Neutrophil (primary cell): ENCODE measurements at regions not wholly inside any gene's neighbourhood (a gene's known extent, or its start where the extent isn't known, plus 50 kb on each side); places are given as distances from the start of the nearest gene placed in this dataset.

Experiments used
- H3K27ac ChIP-seq: fragments of 200-600 bp; sonication (generic); 2 replicates; pipeline ENCODE4 v1.5.1; 2016; ENCODE audit warnings: mild to moderate bottlenecking, moderate library complexity
- H3K27me3 ChIP-seq: fragments of 200-600 bp; sonication (generic); 2 replicates; pipeline ENCODE4 v1.6.0; 2016; ENCODE audit warnings: mild to moderate bottlenecking
- H3K36me3 ChIP-seq: fragments of 200-600 bp; sonication (generic); 2 replicates; pipeline ENCODE4 v1.5.1; 2017
- H3K4me1 ChIP-seq, 2 experiments: fragments of 200-600 bp in 1 of 2; sonication (generic) in 1 of 2; 1 replicate in 1 of 2; 2 replicates in 1 of 2; pipeline versions ENCODE4 v1.5.1 to v1.6.1; 2013 to 2016; ENCODE audit warnings: low read depth in 1 of 2, low read length in 1 of 2, mild to moderate bottlenecking in 1 of 2, moderate library complexity in 1 of 2; ENCODE audit not compliant: control insufficient read depth in 1 of 2, insufficient read depth in 1 of 2
- H3K4me3 ChIP-seq, 2 experiments: fragments of 200-600 bp in 1 of 2; sonication (generic) in 1 of 2; 1 replicate in 1 of 2; 2 replicates in 1 of 2; pipeline ENCODE4 v1.5.1; 2013 to 2016; ENCODE audit warnings: low read depth in 1 of 2, low read length in 1 of 2, mild to moderate bottlenecking in 1 of 2, moderate library complexity in 1 of 2
- H3K9me3 ChIP-seq: fragments of 200-600 bp; sonication (generic); 2 replicates; pipeline ENCODE4 v1.5.1; 2016
- CTCF ChIP-seq: fragments of 200-600 bp; sonication (generic); IDR thresholded peaks from 2 replicates; pipeline ENCODE4 v1.5.1; 2016; ENCODE audit warnings: antibody characterized with exemption

- Histone ChIP-seq H3K4me1 (no peaks in the 10 kb centered on the region), H3K27me3 (no peaks in the 10 kb centered on the region), H3K9me3 (no peaks in the 10 kb centered on the region), H3K36me3 (no peaks in the 10 kb centered on the region), H3K4me3 (no peak overlapping the region), H3K27ac (no peak overlapping the region)
- TF ChIP-seq CTCF, result no peak
Measured at GRCh38 chr18:28858248-28858647, 681.3 kb upstream of the CDH2 start.

GRCh38 chr18:28855989-28856388 is 679.1 kb upstream of the CDH2 start:
- no peak overlapping the region for H3K4me3 ChIP-seq
- no peak overlapping the region for H3K27ac ChIP-seq
- no peaks in the 10 kb centered on the region for H3K9me3 ChIP-seq
- no peak for TF ChIP-seq CTCF
- H3K4me1 ChIP-seq, result no peaks in the 10 kb centered on the region
- H3K36me3 ChIP-seq, result no peaks in the 10 kb centered on the region
- no peaks in the 10 kb centered on the region for H3K27me3 ChIP-seq

- no peak for TF ChIP-seq CTCF
- no peak overlapping the region for H3K27ac ChIP-seq
Measured at GRCh38 chr18:28855524-28855923, 678.6 kb upstream of the CDH2 start.

DNA sequence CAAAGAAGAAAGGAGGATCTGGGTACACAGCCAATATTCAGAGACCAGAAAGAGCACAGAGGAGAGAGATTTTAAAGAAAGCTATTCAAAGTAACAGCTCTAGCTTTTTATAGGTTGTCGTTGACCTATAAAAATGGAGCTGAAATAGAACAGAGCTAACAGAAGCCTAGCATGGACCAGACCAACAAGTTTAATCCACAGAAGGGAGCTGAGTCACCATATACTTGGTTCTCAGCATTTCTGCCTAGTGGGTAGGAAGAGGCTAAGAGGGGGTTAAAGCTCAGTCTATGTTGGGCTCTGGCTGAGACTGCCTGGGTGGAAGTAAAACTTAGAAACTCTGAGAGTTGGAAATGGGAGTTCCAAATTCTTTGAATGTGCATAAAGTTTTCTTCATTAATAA is 678.0 kb upstream of the CDH2 start:
- Histone ChIP-seq H3K9me3 (no peaks in the 10 kb centered on the region), H3K27ac (no peak overlapping the region), H3K27me3 (no peaks in the 10 kb centered on the region), H3K36me3 (no peaks in the 10 kb centered on the region), H3K4me1 (no peaks in the 10 kb centered on the region), H3K4me3 (no peak overlapping the region)
- TF ChIP-seq CTCF, result no peak

More at GRCh38 chr18:28855524-28855923, 678.6 kb upstream of the CDH2 start:
- Histone ChIP-seq H3K4me3 (no peak overlapping the region), H3K36me3 (no peaks in the 10 kb centered on the region), H3K27me3 (no peaks in the 10 kb centered on the region), H3K9me3 (no peaks in the 10 kb centered on the region), H3K4me1 (no peaks in the 10 kb centered on the region)

- Histone ChIP-seq H3K9me3 (no peaks in the 10 kb centered on the region), H3K27me3 (no peaks in the 10 kb centered on the region), H3K27ac (no peak overlapping the region), H3K36me3 (no peaks in the 10 kb centered on the region), H3K4me3 (no peak overlapping the region), H3K4me1 (no peaks in the 10 kb centered on the region)
- no peak for TF ChIP-seq CTCF
Measured at GRCh38 chr18:28846958-28847357, 670.0 kb upstream of the CDH2 start.

- no peaks in the 10 kb centered on the region for H3K4me1 ChIP-seq
- H3K27me3 ChIP-seq, result no peaks in the 10 kb centered on the region
- H3K36me3 ChIP-seq, result no peaks in the 10 kb centered on the region
- no peak for TF ChIP-seq CTCF
- no peak overlapping the region for H3K4me3 ChIP-seq
- H3K27ac ChIP-seq, result no peak overlapping the region
- H3K9me3 ChIP-seq, result no peaks in the 10 kb centered on the region
Measured at GRCh38 chr18:28837100-28837499, 660.2 kb upstream of the CDH2 start.
